ENCODE measurements at regions not wholly inside any gene's neighbourhood (a gene's known extent, or its start where the extent isn't known, plus 50 kb on each side); places are given as distances from the start of the nearest gene placed in this dataset.

DNA sequence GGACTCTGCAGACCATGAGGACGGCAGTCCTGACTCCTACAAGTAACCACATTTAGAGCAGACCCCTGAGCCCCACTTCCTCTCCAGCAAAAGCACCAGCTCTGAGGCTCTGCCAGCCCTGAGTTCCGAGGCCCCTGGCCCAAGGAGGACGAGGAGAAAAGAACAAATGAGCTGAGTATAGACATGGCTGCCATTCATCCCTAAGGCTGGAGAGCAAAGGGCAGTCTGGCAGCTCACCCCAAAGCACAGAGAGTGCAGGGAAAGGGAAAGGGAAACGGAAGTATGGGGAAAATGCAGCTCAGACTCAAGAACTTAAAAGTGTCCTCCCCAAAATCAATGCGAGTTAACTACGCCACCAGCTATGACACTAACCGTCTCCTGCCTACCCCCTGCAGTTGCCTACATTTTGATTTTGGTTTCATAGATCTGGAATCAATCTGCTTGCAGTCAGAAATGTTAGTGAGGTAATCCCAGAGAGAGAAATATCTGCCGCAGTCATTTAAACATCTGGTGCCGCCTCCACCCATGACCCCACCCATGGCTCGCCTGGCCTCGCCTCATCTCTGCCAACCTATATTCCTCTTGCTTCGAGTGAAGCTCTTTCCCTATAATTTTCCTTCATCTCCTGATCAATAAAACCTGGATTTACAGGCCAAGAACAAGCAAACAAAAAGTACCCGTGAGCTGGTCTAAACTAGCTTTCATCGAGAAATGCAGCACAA lies 49.6 kb upstream of the AFDN start:
- TF ChIP-seq, protein P1, sequence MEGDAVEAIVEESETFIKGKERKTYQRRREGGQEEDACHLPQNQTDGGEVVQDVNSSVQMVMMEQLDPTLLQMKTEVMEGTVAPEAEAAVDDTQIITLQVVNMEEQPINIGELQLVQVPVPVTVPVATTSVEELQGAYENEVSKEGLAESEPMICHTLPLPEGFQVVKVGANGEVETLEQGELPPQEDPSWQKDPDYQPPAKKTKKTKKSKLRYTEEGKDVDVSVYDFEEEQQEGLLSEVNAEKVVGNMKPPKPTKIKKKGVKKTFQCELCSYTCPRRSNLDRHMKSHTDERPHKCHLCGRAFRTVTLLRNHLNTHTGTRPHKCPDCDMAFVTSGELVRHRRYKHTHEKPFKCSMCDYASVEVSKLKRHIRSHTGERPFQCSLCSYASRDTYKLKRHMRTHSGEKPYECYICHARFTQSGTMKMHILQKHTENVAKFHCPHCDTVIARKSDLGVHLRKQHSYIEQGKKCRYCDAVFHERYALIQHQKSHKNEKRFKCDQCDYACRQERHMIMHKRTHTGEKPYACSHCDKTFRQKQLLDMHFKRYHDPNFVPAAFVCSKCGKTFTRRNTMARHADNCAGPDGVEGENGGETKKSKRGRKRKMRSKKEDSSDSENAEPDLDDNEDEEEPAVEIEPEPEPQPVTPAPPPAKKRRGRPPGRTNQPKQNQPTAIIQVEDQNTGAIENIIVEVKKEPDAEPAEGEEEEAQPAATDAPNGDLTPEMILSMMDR (IDR thresholded peaks at IDR 0.05) = no peak
- no peak for TF ChIP-seq POLR2A (IDR thresholded peaks at IDR 0.05)

Measured in adrenal gland (tissue), 5 donors.